Stimulated activated naive CD4-positive, alpha-beta T cell treated with Interleukin-2 at 50 U/mL for 16 hours (primary cell): ENCODE measurements at regions not wholly inside any gene's neighbourhood (a gene's known extent, or its start where the extent isn't known, plus 50 kb on each side); places are given as distances from the start of the nearest gene placed in this dataset.

ENCODE experiments used
- DNase-seq: peaks from one replicate; lab custom pipeline; 2025; lab: John Stamatoyannopoulos, UW

DNA sequence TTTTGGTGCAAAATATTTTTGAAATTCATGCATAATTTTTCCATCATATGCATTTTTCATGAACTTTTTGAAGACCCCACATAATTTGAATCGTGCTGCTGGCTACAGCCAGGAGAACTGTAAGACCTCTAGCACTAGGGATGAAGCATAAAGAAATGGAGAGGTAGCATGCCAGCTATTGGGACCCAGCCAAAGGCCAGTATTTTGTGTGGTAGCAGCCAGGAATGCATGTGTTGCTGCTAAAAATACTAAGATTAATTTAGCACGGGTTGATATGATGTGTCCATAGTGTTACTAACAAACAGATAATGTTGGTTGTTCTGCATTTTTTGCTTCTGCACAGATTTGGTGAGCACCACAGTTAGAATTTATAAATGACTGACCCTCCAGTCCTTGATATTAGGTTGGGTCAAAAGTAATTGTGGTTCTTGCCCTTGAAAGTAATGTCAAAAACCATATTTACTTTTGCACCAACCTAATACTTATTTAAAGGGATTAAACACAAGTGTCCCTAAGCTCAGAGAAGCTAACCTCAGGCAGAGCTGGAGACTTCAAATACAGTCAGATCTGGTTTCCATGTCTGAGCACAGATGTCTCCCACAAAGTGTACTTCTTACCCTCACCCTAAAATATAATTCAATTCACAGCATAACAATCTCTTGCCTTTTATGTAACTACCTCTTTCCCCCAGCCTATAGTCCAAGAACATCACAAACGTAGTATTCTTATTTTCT is 54.1 kb upstream of the NPSR1 start:
- no peak for DNase-seq
